ENCODE measurements at regions not wholly inside any gene's neighbourhood (a gene's known extent, or its start where the extent isn't known, plus 50 kb on each side); places are given as distances from the start of the nearest gene placed in this dataset.
A peak's percentile ranks its signal among the peaks of the same experiment; 100 is the strongest.

GRCh38 chr22:27298332-27298731, 503.2 kb downstream of the MN1 start:
- intact Hi-C loops (cut with DNase I) = no loop called here
- 69 to 78% (median 74%) methylated on average over 7 of the region's 7 CpGs for WGBS, 3 donors
- Histone ChIP-seq H3K4me3 (no peak overlapping the region), H3K4me1 (ENCODE audit: insufficient read depth) (no peaks in the 10 kb centered on the region), H3K9me3 (no peaks in the 10 kb centered on the region), H3K27ac (no peak overlapping the region), H3K27me3 (no peaks in the 10 kb centered on the region), H3K36me3 (no peaks in the 10 kb centered on the region)
- TF ChIP-seq CTCF (IDR thresholded peaks at IDR 0.05) (no peak), POLR2A (IDR thresholded peaks at IDR 0.05) (no peak), EP300 (IDR thresholded peaks at IDR 0.05) (no peak)
- no peak for DNase-seq

GRCh38 chr22:27298742-27299141, 502.8 kb downstream of the MN1 start:
- intact Hi-C loops (cut with DNase I) = no loop called here

GRCh38 chr22:27299181-27300085, 502.1 kb downstream of the MN1 start:
- WGBS, 3 donors = 25 to 28% (median 25%) methylated on average over 33 of the region's 33 CpGs
- intact Hi-C loops (cut with DNase I) = no loop called here
- TF ChIP-seq POLR2A (IDR thresholded peaks at IDR 0.05) (no peak), CTCF (IDR thresholded peaks at IDR 0.05) (no peak), EP300 (IDR thresholded peaks at IDR 0.05) (no peak)
- H3K27me3 ChIP-seq = no peaks in the 10 kb centered on the region
- DNase-seq = peak in 4 of 5 donors; percentile 16 to 45 (median 36)
- no peaks in the 10 kb centered on the region for H3K9me3 ChIP-seq
- no peaks in the 10 kb centered on the region for H3K36me3 ChIP-seq
- no peak overlapping the region for H3K27ac ChIP-seq
- H3K4me1 ChIP-seq (ENCODE audit: insufficient read depth) = no peaks in the 10 kb centered on the region
- H3K4me3 ChIP-seq = no peak overlapping the region

More at GRCh38 chr22:27298742-27299141, 502.8 kb downstream of the MN1 start:
- 38 to 44% (median 43%) methylated on average over 4 of the region's 4 CpGs for whole genome bisulfite sequencing, 3 donors
- Histone ChIP-seq H3K27me3 (no peaks in the 10 kb centered on the region), H3K27ac (no peak overlapping the region), H3K4me1 (ENCODE audit: insufficient read depth) (no peaks in the 10 kb centered on the region), H3K9me3 (no peaks in the 10 kb centered on the region), H3K4me3 (no peak overlapping the region), H3K36me3 (no peaks in the 10 kb centered on the region)
- TF ChIP-seq EP300 (IDR thresholded peaks at IDR 0.05) (no peak), CTCF (IDR thresholded peaks at IDR 0.05) (no peak), POLR2A (IDR thresholded peaks at IDR 0.05) (no peak)
- DNase-seq = no peak

GRCh38 chr22:27300536-27301285, 500.8 kb downstream of the MN1 start:
- TF ChIP-seq CTCF (IDR thresholded peaks at IDR 0.05) = no peak
- TF ChIP-seq POLR2A (IDR thresholded peaks at IDR 0.05) = no peak
- TF ChIP-seq EP300 (IDR thresholded peaks at IDR 0.05) = no peak
- H3K4me3 ChIP-seq = no peak overlapping the region
- H3K9me3 ChIP-seq = no peaks in the 10 kb centered on the region
- no peaks in the 10 kb centered on the region for H3K4me1 ChIP-seq (ENCODE audit: insufficient read depth)
- no peak overlapping the region for H3K27ac ChIP-seq
- intact Hi-C loops (cut with DNase I) = no loop called here
- H3K27me3 ChIP-seq = no peaks in the 10 kb centered on the region
- 92% methylated on average over 16 of the region's 16 CpGs for WGBS, 3 donors
- no peaks in the 10 kb centered on the region for H3K36me3 ChIP-seq
- DNase-seq = no peak
